WTC11 (cell line): ENCODE measurements at regions not wholly inside any gene's neighbourhood (a gene's known extent, or its start where the extent isn't known, plus 50 kb on each side); places are given as distances from the start of the nearest gene placed in this dataset.

Experiments
- ATAC-seq: fragments of 200-7000 bp; cut with Tn5 transposase; 2 replicates; pipeline ENCODE4 v1.10.0; 2021; ENCODE audit warnings: mild to moderate bottlenecking, moderate library complexity
- CTCF ChIA-PET: fragments of 300-600 bp; sonication (Branson Sonifier 250); formaldehyde crosslinking; loops from one replicate; lab custom pipeline; 2021; ENCODE audit warnings: antibody characterized with exemption; lab: Charles Lee
- POLR2A ChIA-PET: fragments of 350-600 bp; sonication (Branson Sonifier 250); formaldehyde crosslinking; loops from one replicate; lab custom pipeline; 2021; ENCODE audit warnings: antibody characterized with exemption; lab: Charles Lee
- DNase-seq: peaks from one replicate; pipeline ENCODE4 v3.0.0; 2021; ENCODE audit warnings: low spot score
- H3K27ac Mint-ChIP-seq: 2 replicates; pipeline ENCODE4 v1.8.0; 2021; ENCODE audit warnings: mixed read lengths
- H3K27me3 Mint-ChIP-seq: 2 replicates; pipeline ENCODE4 v1.8.0; 2021; ENCODE audit warnings: low read depth, mild to moderate bottlenecking, moderate library complexity, mixed read lengths
- H3K36me3 Mint-ChIP-seq: 2 replicates; pipeline ENCODE4 v1.8.0; 2021; ENCODE audit warnings: mixed read lengths
- H3K4me1 Mint-ChIP-seq: 2 replicates; pipeline ENCODE4 v1.8.0; 2022; ENCODE audit warnings: mixed read lengths
- H3K4me3 Mint-ChIP-seq: 2 replicates; pipeline ENCODE4 v1.8.0; 2021; ENCODE audit warnings: mild to moderate bottlenecking, moderate library complexity, mixed read lengths
- H3K9me3 Mint-ChIP-seq: 2 replicates; pipeline ENCODE4 v1.8.0; 2021; ENCODE audit warnings: mixed read lengths
- AR ChIP-seq: fragments of 250-450 bp; sonication (Bioruptor Pico); IDR thresholded peaks from 2 replicates; pipeline ENCODE4 v1.9.0; 2021; ENCODE audit warnings: mild to moderate bottlenecking
- ATF1 ChIP-seq: sonication (generic); formaldehyde crosslinking; IDR thresholded peaks from 2 replicates; pipeline ENCODE4 v1.8.1; 2023; ENCODE audit warnings: mild to moderate bottlenecking, moderate library complexity, missing genetic modification reagents
- ATF3 ChIP-seq: sonication (generic); formaldehyde crosslinking; conservative IDR thresholded peaks from 2 replicates; pipeline ENCODE4 v1.8.1; 2022; ENCODE audit warnings: mild to moderate bottlenecking, missing genetic modification reagents
- CREM ChIP-seq: sonication (generic); formaldehyde crosslinking; IDR thresholded peaks from 2 replicates; pipeline ENCODE4 v1.8.1; 2022; ENCODE audit warnings: mild to moderate bottlenecking, missing genetic modification reagents, moderate library complexity
- ESRRA ChIP-seq: sonication (generic); formaldehyde crosslinking; IDR thresholded peaks from 2 replicates; pipeline ENCODE4 v1.8.1; 2022; ENCODE audit warnings: mild to moderate bottlenecking, missing genetic modification reagents, borderline replicate concordance
- FOXJ3 ChIP-seq: sonication (generic); formaldehyde crosslinking; IDR thresholded peaks from 2 replicates; pipeline ENCODE4 v1.9.0; 2021; ENCODE audit warnings: missing genetic modification reagents, mild to moderate bottlenecking, borderline replicate concordance
- FOXK1 ChIP-seq: sonication (generic); formaldehyde crosslinking; IDR thresholded peaks from 2 replicates; pipeline ENCODE4 v1.8.0; 2022; ENCODE audit warnings: mild to moderate bottlenecking, moderate library complexity, missing genetic modification reagents
- FOXP1 ChIP-seq: sonication (generic); formaldehyde crosslinking; IDR thresholded peaks from 2 replicates; pipeline ENCODE4 v1.8.0; 2022; ENCODE audit warnings: missing genetic modification reagents, mild to moderate bottlenecking, moderate library complexity, borderline replicate concordance
- FOXP4 ChIP-seq: sonication (generic); formaldehyde crosslinking; IDR thresholded peaks from 2 replicates; pipeline ENCODE4 v1.8.0; 2022; ENCODE audit warnings: mild to moderate bottlenecking, missing genetic modification reagents
- MLX ChIP-seq: sonication (generic); formaldehyde crosslinking; IDR thresholded peaks from 2 replicates; pipeline ENCODE4 v1.8.1; 2023; ENCODE audit warnings: mild to moderate bottlenecking, missing genetic modification reagents, moderate library complexity
- MXD4 ChIP-seq: fragments of 250-450 bp; sonication (Bioruptor Pico); IDR thresholded peaks from 2 replicates; pipeline ENCODE4 v1.8.0; 2021; ENCODE audit warnings: mild to moderate bottlenecking, moderate library complexity, borderline replicate concordance
- NR2C2 ChIP-seq: sonication (generic); formaldehyde crosslinking; IDR thresholded peaks from 2 replicates; pipeline ENCODE4 v1.8.0; 2022; ENCODE audit warnings: mild to moderate bottlenecking, missing genetic modification reagents
- PREB ChIP-seq: sonication (generic); formaldehyde crosslinking; IDR thresholded peaks from 2 replicates; pipeline ENCODE4 v1.8.1; 2022; ENCODE audit warnings: mild to moderate bottlenecking, missing genetic modification reagents, moderate library complexity, borderline replicate concordance
- USF2 ChIP-seq: sonication (generic); formaldehyde crosslinking; IDR thresholded peaks from 2 replicates; pipeline ENCODE4 v1.8.1; 2023; ENCODE audit warnings: mild to moderate bottlenecking, missing genetic modification reagents, moderate library complexity
- ZMAT4 ChIP-seq: fragments of 250-450 bp; sonication (Bioruptor Pico); IDR thresholded peaks from 2 replicates; pipeline ENCODE4 v1.9.0; 2021; ENCODE audit warnings: mild to moderate bottlenecking
- ZNF416 ChIP-seq: fragments of 250-450 bp; sonication (Bioruptor Pico); IDR thresholded peaks from 2 replicates; pipeline ENCODE4 v1.9.0; 2021; ENCODE audit warnings: mild to moderate bottlenecking, inconsistent platforms
- ZNF671 ChIP-seq: fragments of 250-450 bp; sonication (Bioruptor Pico); IDR thresholded peaks from 2 replicates; pipeline ENCODE4 v1.8.0; 2021; ENCODE audit warnings: mild to moderate bottlenecking

- no peak for DNase-seq
- Mint-ChIP-seq H3K36me3 (0 out of 2 replicates have a peak, but pooled peaks cover under 1% of the 10 kb centered on the region), H3K27me3 (no peaks in the 10 kb centered on the region), H3K4me1 (peaks cover 8% of the 10 kb centered on the region), H3K27ac (no peak overlapping the region), H3K9me3 (peaks cover under 1% of the 10 kb centered on the region; the same call in 1 of the 2 replicates), H3K4me3 (no peak overlapping the region)
- no peak for ATAC-seq
- TF ChIP-seq USF2 (CRISPR knock-in tag) (no peak), AR (CRISPR knock-in tag) (no peak), ZNF416 (CRISPR knock-in tag) (no peak), PREB (CRISPR knock-in tag) (no peak), NR2C2 (CRISPR knock-in tag) (no peak), ZNF671 (CRISPR knock-in tag) (no peak), FOXK1 (CRISPR knock-in tag) (no peak), ZMAT4 (CRISPR knock-in tag) (no peak), MXD4 (CRISPR knock-in tag) (no peak), FOXP4 (CRISPR knock-in tag) (no peak), MLX (CRISPR knock-in tag) (no peak), FOXJ3 (no peak)
- CTCF ChIA-PET = interaction anchor here (0.6 kb wide), 1 partner anchor 138 kb away, joined by 3 read pairs; no protein-coding TSS in a partner anchor
- POLR2A ChIA-PET = interaction anchor here (0.5 to 0.6 kb wide), 2 partner anchors 11 to 87 kb away, joined by 3 to 4 read pairs; no protein-coding TSS in a partner anchor
Measured at GRCh38 chr1:227395426-227396028, 77.2 kb upstream of the CDC42BPA start.

- ATAC-seq (no peak), DNase-seq (no peak)
- H3K27ac Mint-ChIP-seq = no peak overlapping the region
- ChIA-PET CTCF (no interaction called here), POLR2A (no interaction called here)
- H3K4me3 Mint-ChIP-seq = no peak overlapping the region
- no peaks in the 10 kb centered on the region for H3K36me3 Mint-ChIP-seq
- H3K4me1 Mint-ChIP-seq = peaks cover 8% of the 10 kb centered on the region
- no peaks in the 10 kb centered on the region for H3K9me3 Mint-ChIP-seq
- H3K27me3 Mint-ChIP-seq = no peaks in the 10 kb centered on the region
- TF ChIP-seq FOXP4 (CRISPR knock-in tag) (no peak), ESRRA (no peak), FOXP1 (CRISPR knock-in tag) (no peak), CREM (CRISPR knock-in tag) (no peak), MLX (CRISPR knock-in tag) (no peak), ATF3 (CRISPR knock-in tag) (no peak), ATF1 (CRISPR knock-in tag) (no peak), FOXK1 (CRISPR knock-in tag) (no peak)
Measured at GRCh38 chr1:227392984-227393764, 74.9 kb upstream of the CDC42BPA start.
